ENCODE measurements at regions not wholly inside any gene's neighbourhood (a gene's known extent, or its start where the extent isn't known, plus 50 kb on each side); places are given as distances from the start of the nearest gene placed in this dataset.

DNA sequence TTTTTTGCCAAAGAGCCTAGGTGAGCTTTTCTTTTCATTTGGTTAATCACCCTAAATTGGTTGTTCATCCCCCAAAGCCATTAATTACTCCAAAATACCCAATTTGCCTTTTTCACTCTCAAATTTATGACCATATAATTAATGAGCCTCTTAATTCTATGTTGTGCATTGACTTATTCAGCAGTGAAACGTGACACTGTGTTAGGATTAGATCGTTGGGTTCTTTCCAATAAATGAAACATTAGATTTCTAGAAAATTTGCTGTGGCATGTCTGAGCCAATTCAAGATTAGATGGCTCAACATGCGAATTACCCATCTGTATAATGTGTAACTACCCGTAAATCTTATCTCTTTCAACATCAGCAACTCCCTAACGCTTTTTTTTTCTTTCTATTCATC is 273.4 kb downstream of the BMP4 start:
- DNase-seq (ENCODE audit: low read depth in 3 of 3, low spot score in 1 of 3): no peak

- no peak for DNase-seq (ENCODE audit: low read depth in 3 of 3, low spot score in 1 of 3)
Measured at GRCh38 chr14:53672526-53672925, 284.1 kb downstream of the BMP4 start.

- DNase-seq (ENCODE audit: low read depth in 3 of 3, low spot score in 1 of 3): no peak
Measured at GRCh38 chr14:53670701-53671100, 285.9 kb downstream of the BMP4 start.

- no peak for DNase-seq (ENCODE audit: low read depth in 3 of 3, low spot score in 1 of 3)
Measured at GRCh38 chr14:53668897-53669296, 287.7 kb downstream of the BMP4 start.

GRCh38 chr14:53663709-53664108 is 292.9 kb downstream of the BMP4 start:
- DNase-seq (ENCODE audit: low read depth in 3 of 3, low spot score in 1 of 3): no peak

DNA sequence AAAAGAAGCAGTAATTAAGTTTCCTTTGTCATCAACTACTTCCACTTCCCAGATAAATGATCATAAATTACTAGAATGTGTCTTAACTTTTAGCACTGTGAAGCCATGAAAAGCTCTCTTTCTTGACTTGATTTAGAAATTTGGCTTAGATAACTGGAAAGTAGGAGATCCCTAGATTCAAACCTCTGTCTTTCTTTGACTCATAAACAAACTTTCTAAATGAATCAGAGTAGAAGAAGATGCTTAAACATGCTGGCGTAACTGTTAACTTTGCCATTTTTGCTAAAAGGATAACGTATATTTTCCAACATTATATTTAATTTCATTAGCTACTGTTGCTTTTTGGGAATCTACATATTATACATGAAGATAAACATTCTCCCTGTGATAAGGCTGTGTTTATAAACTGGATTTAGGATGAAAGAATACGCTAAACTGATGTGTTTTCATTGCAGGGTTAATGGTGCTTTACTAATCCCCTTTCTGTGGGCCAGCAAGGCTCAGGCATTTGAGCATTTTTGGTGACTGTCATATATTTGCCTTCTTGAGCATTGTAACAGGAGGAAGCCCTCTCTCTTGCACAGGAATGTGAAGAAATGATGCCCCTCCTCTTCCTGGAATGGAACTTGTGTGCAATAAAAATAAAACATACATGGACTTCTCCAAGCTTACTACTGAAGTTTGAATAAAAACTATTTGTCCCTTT is 301.4 kb downstream of the BMP4 start:
- no peak for DNase-seq (ENCODE audit: low read depth in 3 of 3, low spot score in 1 of 3)

- DNase-seq (ENCODE audit: low read depth in 3 of 3, low spot score in 1 of 3): no peak
Measured at GRCh38 chr14:53652068-53652467, 304.6 kb downstream of the BMP4 start.

DNA sequence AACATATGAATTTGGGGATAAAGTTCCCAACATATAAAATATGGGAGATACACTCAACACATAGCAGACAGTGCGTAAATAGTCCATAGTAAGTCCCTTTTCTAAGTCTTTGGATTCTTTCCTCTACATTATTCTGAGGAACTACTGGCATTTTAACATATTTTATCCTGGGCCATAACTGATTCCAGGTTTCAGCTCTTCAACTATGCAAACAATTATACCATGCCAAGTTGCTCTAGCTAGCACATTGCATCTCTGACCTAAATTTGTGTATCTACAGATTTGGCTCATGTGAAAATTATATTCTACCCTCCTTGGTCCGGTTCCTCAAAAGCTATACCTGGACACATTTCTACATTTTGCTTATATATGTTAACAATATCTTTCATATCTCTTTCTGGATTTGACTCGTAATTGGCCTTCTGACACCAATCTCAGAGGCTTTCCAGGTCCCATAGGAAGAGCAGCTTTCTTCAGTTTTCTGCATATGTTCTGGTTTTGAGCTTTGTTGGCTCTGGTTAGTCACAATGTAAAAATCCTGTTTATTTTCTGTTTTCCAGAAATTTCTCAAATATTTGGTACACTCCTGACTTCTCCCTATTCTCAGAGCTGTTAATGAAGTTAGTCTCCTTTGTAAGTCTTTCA is 305.4 kb downstream of the BMP4 start:
- no peak for DNase-seq (ENCODE audit: low read depth in 3 of 3, low spot score in 1 of 3)

GRCh38 chr14:53646925-53647324 is 309.7 kb downstream of the BMP4 start:
- no peak for DNase-seq (ENCODE audit: low read depth in 3 of 3, low spot score in 1 of 3)

DNA sequence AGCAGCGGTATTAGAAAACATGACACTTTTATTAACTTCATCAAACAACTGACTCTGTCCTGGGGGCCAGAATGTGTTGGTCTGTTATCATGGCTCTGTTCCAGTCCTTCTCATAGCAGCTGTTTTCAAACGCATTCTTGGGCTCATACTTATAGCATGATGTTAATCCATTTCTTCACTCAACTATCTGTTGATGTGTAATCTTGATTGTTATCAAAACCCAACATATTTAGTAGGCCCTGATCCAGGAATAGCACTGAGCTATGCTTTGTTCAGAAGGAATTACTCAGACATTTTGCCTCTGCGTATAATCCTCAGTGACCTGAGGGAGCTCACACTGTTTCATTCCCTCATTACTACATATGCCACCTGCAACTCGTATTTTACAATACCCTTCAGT is 315.9 kb downstream of the BMP4 start:
- no peak for DNase-seq (ENCODE audit: low read depth in 3 of 3, low spot score in 1 of 3)

DNA sequence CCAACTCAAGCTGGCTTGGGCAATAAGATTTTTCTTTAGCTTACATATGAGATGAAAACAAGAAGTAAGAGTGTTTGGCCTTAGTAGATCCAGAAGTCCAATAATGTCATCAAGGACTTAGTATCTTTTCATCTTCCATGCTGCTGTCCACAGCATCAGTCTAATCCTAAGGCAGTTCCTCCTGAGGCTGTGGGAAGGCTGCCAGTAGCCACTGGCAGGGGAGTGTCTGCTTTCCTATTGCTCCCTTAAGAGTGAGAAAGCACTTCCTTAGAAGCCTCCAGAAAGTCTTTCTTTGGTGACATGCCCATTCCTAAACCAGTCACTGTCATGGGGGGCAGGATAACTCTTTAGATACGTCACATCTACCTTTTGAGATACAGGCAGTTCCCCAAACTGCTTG is 317.7 kb downstream of the BMP4 start:
- no peak for DNase-seq (ENCODE audit: low read depth in 3 of 3, low spot score in 1 of 3)

DNA sequence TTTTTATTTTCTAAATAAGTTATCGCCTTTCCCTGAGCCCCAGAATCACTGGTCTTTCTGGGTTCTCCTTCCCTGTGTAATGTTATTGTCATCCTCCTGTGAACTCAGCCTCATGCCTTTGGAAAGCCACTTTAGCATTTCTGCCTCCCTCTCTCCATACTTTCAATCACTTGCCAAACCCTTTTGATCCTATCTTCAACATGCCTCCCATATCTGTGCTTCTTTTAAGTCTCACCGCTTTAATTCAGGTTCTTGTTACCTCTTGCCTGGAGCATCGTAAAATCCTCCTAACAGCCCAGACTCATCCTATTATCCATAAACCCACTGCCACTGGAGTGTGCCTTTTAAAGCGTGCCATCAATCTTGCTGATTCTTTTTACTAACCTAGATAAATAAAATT is 321.8 kb downstream of the BMP4 start:
- DNase-seq (ENCODE audit: low read depth in 3 of 3, low spot score in 1 of 3): no peak

DNA sequence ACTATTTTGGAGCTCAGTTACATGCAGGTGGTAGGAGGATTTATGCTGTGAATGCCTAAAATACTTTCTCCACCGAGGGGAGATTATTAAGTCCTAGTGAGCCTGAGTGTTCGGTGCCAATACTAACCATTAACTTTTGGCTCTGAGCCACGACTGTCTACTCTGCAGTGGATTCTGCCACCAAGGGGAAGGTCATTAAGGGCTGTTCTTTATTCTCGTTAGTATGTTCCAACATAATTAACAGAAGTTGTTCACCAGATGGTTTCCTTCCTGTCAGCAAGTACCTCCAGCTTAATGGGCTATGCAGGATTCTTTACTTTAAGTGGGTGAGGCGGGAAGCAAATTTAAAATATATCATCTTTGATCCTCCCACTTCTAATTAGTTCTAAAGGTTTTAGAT is 326.3 kb downstream of the BMP4 start:
- DNase-seq (ENCODE audit: low read depth in 3 of 3, low spot score in 1 of 3): no peak

- DNase-seq (ENCODE audit: low read depth in 3 of 3, low spot score in 1 of 3): no peak
Measured at GRCh38 chr14:53628732-53629430, 327.7 kb downstream of the BMP4 start.

DNA sequence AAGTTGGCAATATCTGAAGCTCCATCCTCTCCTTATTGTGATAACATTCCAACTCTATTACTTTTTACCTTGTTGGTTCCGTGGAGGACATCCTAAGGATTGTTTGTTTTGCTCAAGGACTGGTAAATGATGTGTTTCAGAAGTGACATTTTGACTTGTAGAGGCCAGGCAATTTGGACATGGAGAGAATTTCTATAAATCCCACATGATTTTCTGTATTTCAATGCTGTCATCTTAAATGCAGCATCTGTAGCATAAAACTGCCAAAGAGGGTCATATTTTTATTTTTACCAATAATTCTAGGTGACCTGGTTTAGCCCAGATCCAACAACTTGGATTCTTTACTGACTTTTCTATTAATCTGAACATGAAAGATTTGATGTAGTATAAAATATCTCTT is 328.4 kb downstream of the BMP4 start:
- no peak for DNase-seq (ENCODE audit: low read depth in 3 of 3, low spot score in 1 of 3)

- DNase-seq (ENCODE audit: low read depth in 3 of 3, low spot score in 1 of 3): no peak
Measured at GRCh38 chr14:53626761-53627160, 329.9 kb downstream of the BMP4 start.

GRCh38 chr14:53622447-53622846 is 334.2 kb downstream of the BMP4 start:
- DNase-seq (ENCODE audit: low read depth in 3 of 3, low spot score in 1 of 3): no peak

GRCh38 chr14:53621921-53622320 is 334.7 kb downstream of the BMP4 start:
- no peak for DNase-seq (ENCODE audit: low read depth in 3 of 3, low spot score in 1 of 3)

- no peak for DNase-seq (ENCODE audit: low read depth in 3 of 3, low spot score in 1 of 3)
Measured at GRCh38 chr14:53621433-53621832, 335.2 kb downstream of the BMP4 start.

DNA sequence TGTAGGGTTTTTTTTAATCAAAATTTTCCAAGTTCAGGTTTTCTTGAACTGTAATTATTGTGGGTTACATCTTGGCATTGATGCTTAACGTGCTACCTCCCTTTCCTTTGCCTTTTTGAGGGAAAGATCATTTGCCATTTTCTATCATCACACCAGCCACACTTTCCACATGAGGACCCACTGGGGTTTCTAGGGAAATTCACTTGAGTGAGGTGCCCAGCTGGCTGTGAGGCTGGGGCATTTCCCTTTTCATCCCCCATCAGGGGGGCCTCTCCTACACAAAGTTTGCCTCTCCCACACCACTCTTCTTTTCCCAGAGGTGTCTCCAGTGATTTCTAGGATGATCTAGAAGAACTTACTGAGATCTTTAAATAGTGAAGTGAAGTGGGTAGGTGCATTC is 335.7 kb downstream of the BMP4 start:
- no peak for DNase-seq (ENCODE audit: low read depth in 3 of 3, low spot score in 1 of 3)

DNA sequence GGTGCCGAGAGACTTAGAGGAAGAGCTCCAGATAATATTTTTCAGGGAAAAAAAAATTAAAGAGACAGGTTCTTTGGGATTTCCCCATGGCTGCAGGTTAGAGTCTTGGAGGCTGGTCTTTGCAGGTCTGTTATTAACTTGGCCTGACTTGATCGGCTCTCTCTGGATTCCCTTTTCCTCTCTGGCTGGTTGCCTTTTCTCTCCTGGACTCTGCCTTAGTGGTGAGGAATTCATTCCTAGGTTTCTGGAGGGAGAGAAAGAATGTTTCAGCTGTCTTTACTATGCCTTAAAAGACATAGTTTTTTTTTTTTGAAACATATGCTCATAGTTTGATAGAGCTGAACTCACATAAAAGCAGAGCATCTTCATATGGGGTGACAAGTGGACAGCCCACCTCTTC is 336.3 kb downstream of the BMP4 start:
- no peak for DNase-seq (ENCODE audit: low read depth in 3 of 3, low spot score in 1 of 3)

DNA sequence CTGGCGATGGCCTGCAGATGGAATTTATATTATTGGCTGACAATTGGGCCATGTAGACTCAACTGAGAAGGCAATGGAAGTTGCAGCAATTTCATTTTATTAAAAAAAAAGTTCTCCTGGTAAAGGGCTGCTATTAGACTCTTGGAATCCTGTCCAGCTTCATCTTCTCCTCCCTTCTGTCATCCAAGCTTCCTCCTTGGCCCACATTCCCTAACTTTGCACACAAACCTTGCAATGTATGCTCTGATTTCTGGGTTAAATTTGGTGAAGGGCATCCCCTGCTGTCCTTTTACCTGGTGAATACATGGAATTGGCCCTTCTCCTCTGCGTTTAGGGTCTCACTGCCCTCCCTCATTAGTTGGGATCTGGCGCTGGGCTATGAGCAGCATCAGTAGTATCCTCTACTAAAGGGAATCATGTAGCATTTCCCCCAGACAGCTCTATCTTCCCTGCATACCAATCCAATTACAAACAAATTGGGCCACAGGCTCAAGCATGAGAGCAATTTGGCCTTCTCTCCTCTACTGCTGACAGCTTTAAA is 336.9 kb downstream of the BMP4 start:
- DNase-seq (ENCODE audit: low read depth in 3 of 3, low spot score in 1 of 3): no peak

Data from stimulated activated CD4-positive, alpha-beta T cell treated with anti-CD3 and anti-CD28 coated beads, TNF-alpha, amount 100 ng/mL, for 1 hour (primary cell).